ENCODE measurements at regions not wholly inside any gene's neighbourhood (a gene's known extent, or its start where the extent isn't known, plus 50 kb on each side); places are given as distances from the start of the nearest gene placed in this dataset.

GRCh38 chr18:76080430-76080829 is 414.6 kb downstream of the ZNF516 start:
- TF ChIP-seq CTCF (IDR thresholded peaks at IDR 0.05) (no peak), POLR2AphosphoS5 (IDR thresholded peaks at IDR 0.05; ENCODE audit: insufficient read depth in 1 of 2, low read depth in 1 of 2) (no peak), POLR2A (IDR thresholded peaks at IDR 0.05) (no peak)
